H9 (cell line): ENCODE measurements at regions not wholly inside any gene's neighbourhood (a gene's known extent, or its start where the extent isn't known, plus 50 kb on each side); places are given as distances from the start of the nearest gene placed in this dataset.

Experiments
- DNase-seq: peaks from one replicate; pipeline ENCODE4 v3.0.0-alpha.2; 2017
- H2AFZ ChIP-seq: one replicate; pipeline ENCODE4 v1.6.1; 2013; ENCODE audit warnings: mild to moderate bottlenecking, low read length, control low read depth, moderate library complexity
- H2AK5ac ChIP-seq: 2 replicates; pipeline ENCODE4 v1.6.1; 2013; ENCODE audit warnings: low read length, control low read depth, mixed read lengths; ENCODE audit not compliant: insufficient read length
- H2BK120ac ChIP-seq: one replicate; pipeline ENCODE4 v1.6.1; 2013; ENCODE audit warnings: low read depth, mild to moderate bottlenecking, low read length, control low read depth, inconsistent platforms; ENCODE audit not compliant: poor library complexity, severe bottlenecking
- H2BK12ac ChIP-seq: 2 replicates; pipeline ENCODE4 v1.6.1; 2013; ENCODE audit warnings: low read length, control low read depth, mixed read lengths, low read depth; ENCODE audit not compliant: insufficient read length
- H2BK15ac ChIP-seq: 2 replicates; pipeline ENCODE4 v1.6.1; 2013; ENCODE audit warnings: low read depth, low read length, control low read depth
- H2BK20ac ChIP-seq: one replicate; pipeline ENCODE4 v1.6.1; 2013; ENCODE audit warnings: low read depth, mild to moderate bottlenecking, low read length, control low read depth, inconsistent platforms; ENCODE audit not compliant: poor library complexity, severe bottlenecking
- H2BK5ac ChIP-seq: 2 replicates; pipeline ENCODE4 v1.6.1; 2013; ENCODE audit warnings: low read length, control low read depth, mixed read lengths; ENCODE audit not compliant: insufficient read length
- H3K14ac ChIP-seq: 2 replicates; pipeline ENCODE4 v1.6.1; 2013; ENCODE audit warnings: low read length, control low read depth; ENCODE audit not compliant: insufficient read depth
- H3K18ac ChIP-seq: 2 replicates; pipeline ENCODE4 v1.6.1; 2013; ENCODE audit warnings: low read depth, mild to moderate bottlenecking, mixed read lengths, low read length, control low read depth; ENCODE audit not compliant: insufficient read length
- H3K23ac ChIP-seq: 2 replicates; pipeline ENCODE4 v1.6.1; 2013; ENCODE audit warnings: low read length, control low read depth, mixed read lengths, low read depth; ENCODE audit not compliant: insufficient read length
- H3K23me2 ChIP-seq: 2 replicates; pipeline ENCODE4 v1.6.1; 2013; ENCODE audit warnings: low read depth, mild to moderate bottlenecking, mixed read lengths, low read length, control low read depth; ENCODE audit not compliant: insufficient read length, poor library complexity, severe bottlenecking
- H3K27ac ChIP-seq: 2 replicates; pipeline ENCODE4 v1.5.1; 2013; ENCODE audit warnings: low read length, control low read depth, mixed read lengths, low read depth; ENCODE audit not compliant: insufficient read length
- H3K27me3 ChIP-seq: 2 replicates; pipeline ENCODE4 v1.6.1; 2013; ENCODE audit warnings: low read length, control low read depth, inconsistent platforms; ENCODE audit not compliant: insufficient read depth
- H3K4ac ChIP-seq: 2 replicates; pipeline ENCODE4 v1.6.1; 2013; ENCODE audit warnings: low read depth, mild to moderate bottlenecking, control low read depth, inconsistent platforms, low read length, moderate library complexity
- H3K4me1 ChIP-seq: 2 replicates; pipeline ENCODE4 v1.6.1; 2013; ENCODE audit warnings: low read length, control low read depth, inconsistent platforms; ENCODE audit not compliant: insufficient read depth
- H3K4me2 ChIP-seq: 2 replicates; pipeline ENCODE4 v1.6.1; 2013; ENCODE audit warnings: low read length, control low read depth, mixed read lengths; ENCODE audit not compliant: insufficient read length, insufficient read depth
- H3K56ac ChIP-seq: 2 replicates; pipeline ENCODE4 v1.6.1; 2013; ENCODE audit warnings: low read depth, mild to moderate bottlenecking, mixed read lengths, low read length, control low read depth; ENCODE audit not compliant: insufficient read length
- H3K79me1 ChIP-seq: 2 replicates; pipeline ENCODE4 v1.6.1; 2013; ENCODE audit warnings: low read depth, mild to moderate bottlenecking, moderate library complexity, low read length, control low read depth, inconsistent platforms; ENCODE audit not compliant: insufficient read depth, poor library complexity, severe bottlenecking
- H3K79me2 ChIP-seq: 2 replicates; pipeline ENCODE4 v1.6.1; 2013; ENCODE audit warnings: low read length, control low read depth, inconsistent platforms; ENCODE audit not compliant: insufficient read depth
- H3K9ac ChIP-seq: 2 replicates; pipeline ENCODE4 v1.6.1; 2013; ENCODE audit warnings: low read length, control low read depth, mixed read lengths; ENCODE audit not compliant: insufficient read length; ENCODE audit errors: extremely low read depth
- H3K9me3 ChIP-seq: one replicate; pipeline ENCODE4 v1.6.1; 2013; ENCODE audit warnings: low read depth, low read length, inconsistent platforms; ENCODE audit not compliant: control insufficient read depth
- H3T11ph ChIP-seq: one replicate; pipeline ENCODE4 v1.6.1; 2013; ENCODE audit warnings: mild to moderate bottlenecking, low read length, control low read depth, inconsistent platforms
- H4K20me1 ChIP-seq: one replicate; pipeline ENCODE4 v1.6.1; 2013; ENCODE audit not compliant: control insufficient read depth, insufficient read length, insufficient read depth
- H4K5ac ChIP-seq: 2 replicates; pipeline ENCODE4 v1.6.1; 2013; ENCODE audit warnings: low read depth, mild to moderate bottlenecking, mixed read lengths, low read length, control low read depth; ENCODE audit not compliant: insufficient read length
- H4K8ac ChIP-seq: replicated peaks from 2 replicates; pipeline ENCODE4 v1.6.1; 2013; ENCODE audit warnings: low read length, control low read depth, mixed read lengths, low read depth; ENCODE audit not compliant: insufficient read length
- H4K91ac ChIP-seq: 2 replicates; pipeline ENCODE4 v1.6.1; 2013; ENCODE audit warnings: low read depth, mild to moderate bottlenecking, moderate library complexity, mixed read lengths, low read length, control low read depth; ENCODE audit not compliant: insufficient read length
- H3K27ac Mint-ChIP-seq, 3 experiments: 2 replicates in 2 of 3; 3 replicates in 1 of 3; pipeline ENCODE4 v1.8.0; 2020 to 2021; ENCODE audit warnings: mixed read lengths in 3 of 3, mild to moderate bottlenecking in 1 of 3, moderate library complexity in 1 of 3
- H3K27me3 Mint-ChIP-seq: 2 replicates; pipeline ENCODE4 v1.8.0; 2021; ENCODE audit warnings: low read depth, mild to moderate bottlenecking, moderate library complexity, mixed read lengths
- H3K36me3 Mint-ChIP-seq, 3 experiments: 2 replicates in 2 of 3; 3 replicates in 1 of 3; pipeline ENCODE4 v1.8.0; 2020 to 2021; ENCODE audit warnings: low read depth in 3 of 3, mixed read lengths in 3 of 3; ENCODE audit not compliant: insufficient read depth in 1 of 3
- H3K4me1 Mint-ChIP-seq, 2 experiments: 2 replicates each; pipeline ENCODE4 v1.8.0; 2020; ENCODE audit warnings: mixed read lengths in 2 of 2
- H3K4me3 Mint-ChIP-seq, 2 experiments: 2 replicates in 1 of 2; 3 replicates in 1 of 2; pipeline ENCODE4 v1.8.0; 2020 to 2021; ENCODE audit warnings: mild to moderate bottlenecking in 2 of 2, mixed read lengths in 2 of 2, moderate library complexity in 1 of 2
- H3K9me3 Mint-ChIP-seq, 2 experiments: 2 replicates in 1 of 2; 3 replicates in 1 of 2; pipeline ENCODE4 v1.8.0; 2020; ENCODE audit warnings: mild to moderate bottlenecking in 2 of 2, mixed read lengths in 2 of 2, moderate library complexity in 1 of 2
- CTCF ChIP-seq: fragments of 200-600 bp; sonication (generic); conservative IDR thresholded peaks from 3 replicates; pipeline ENCODE4 v1.8.0; 2021; ENCODE audit warnings: antibody characterized with exemption, mild to moderate bottlenecking
- WGBS: extraction: QIAGEN DNeasy Blood & Tissue Kit; methylation state at CpG from one replicate; pipeline ENCODE4 v1.1.7; 2013; ENCODE audit warnings: missing lambda C conversion rate, low lambda C conversion rate, mixed read lengths; ENCODE audit not compliant: insufficient read length; ENCODE audit errors: extremely low coverage; 5-methylcytosine and 5-hydroxymethylcytosine counted together

- Histone ChIP-seq H3K56ac (no peak overlapping the region), H3K9me3 (no peaks in the 10 kb centered on the region), H3K4me1 (no peaks in the 10 kb centered on the region), H2BK15ac (no peak overlapping the region), H3K4me2 (no peak overlapping the region), H2BK120ac (no peak overlapping the region), H2AK5ac (no peak overlapping the region), H2BK5ac (no peak overlapping the region), H4K5ac (no peak overlapping the region), H3K23ac (no peak overlapping the region), H3K79me2 (no peaks in the 10 kb centered on the region), H3K18ac (no peak overlapping the region), H4K8ac (no peak overlapping the region), H3K23me2 (no peaks in the 10 kb centered on the region), H3K14ac (no peak overlapping the region), H4K91ac (no peak overlapping the region), H2AFZ (no peak overlapping the region), H3K4ac (no peak overlapping the region), H3T11ph (no peak overlapping the region), H4K20me1 (no peaks in the 10 kb centered on the region), H3K27me3 (no peaks in the 10 kb centered on the region), H2BK12ac (no peak overlapping the region), H3K79me1 (no peaks in the 10 kb centered on the region), H3K27ac (no peak overlapping the region), H3K9ac (no peak overlapping the region), H2BK20ac (no peak overlapping the region)
- Mint-ChIP-seq H3K27me3 (peaks cover 2% of the 10 kb centered on the region), H3K4me3 (no peak overlapping the region), H3K4me1 (peaks cover 24 to 29% of the 10 kb centered on the region in 2 experiments), H3K27ac (no peak overlapping the region), H3K36me3 (no peaks in the 10 kb centered on the region), H3K9me3 (peaks cover 2 to 4% of the 10 kb centered on the region in 2 experiments; a peak in 2 of 5 replicates)
- DNase-seq = no peak
- TF ChIP-seq CTCF = no peak
- WGBS = no CpG with 5 or more reads among the region's 2 CpGs
Measured at GRCh38 chr14:81653626-81654025, 120.0 kb upstream of the SEL1L start.
